ENCODE measurements at regions not wholly inside any gene's neighbourhood (a gene's known extent, or its start where the extent isn't known, plus 50 kb on each side); places are given as distances from the start of the nearest gene placed in this dataset.

GRCh38 chr4:189377569-189377968 is 563.1 kb upstream of the FRG1 start:
- H3K36me3 ChIP-seq (ENCODE audit: control insufficient read depth in 2 of 3, insufficient read depth in 3 of 3, low read length in 3 of 3) = no peaks in the 10 kb centered on the region
- H3K4me3 ChIP-seq (ENCODE audit: low read length in 3 of 3) = no peak overlapping the region
- intact Hi-C loops (cut with DNase I) = no loop called here

GRCh38 chr4:189385098-189385497 is 555.6 kb upstream of the FRG1 start:
- Histone ChIP-seq H3K9me3 (ENCODE audit: control insufficient read depth in 2 of 3, insufficient read depth in 1 of 3, low read length in 3 of 3) (no peaks in the 10 kb centered on the region), H3K36me3 (ENCODE audit: control insufficient read depth in 2 of 3, insufficient read depth in 3 of 3, low read length in 3 of 3) (no peaks in the 10 kb centered on the region), H3K4me3 (ENCODE audit: low read length in 3 of 3) (no peak overlapping the region), H3K9ac (ENCODE audit: low read length in 3 of 3) (no peak overlapping the region), H3K27me3 (ENCODE audit: control insufficient read depth, insufficient read depth, low read length) (no peaks in the 10 kb centered on the region), H3K27ac (ENCODE audit: low read depth in 2 of 2, low read length in 2 of 2) (no peak overlapping the region), H3K4me1 (ENCODE audit: control insufficient read depth in 2 of 3, insufficient read depth in 2 of 3, low read depth in 1 of 3, low read length in 3 of 3) (no peaks in the 10 kb centered on the region)
- DNase-seq (peak in 2 of 5 donors; percentile 25 to 36), FAIRE-seq (no peak)
- no peak for TF ChIP-seq CTCF (IDR thresholded peaks at IDR 0.05; ENCODE audit: borderline replicate concordance, extremely low read depth, insufficient read depth)
- intact Hi-C loops (cut with DNase I) = no loop called here

More at GRCh38 chr4:189377569-189377968, 563.1 kb upstream of the FRG1 start:
- TF ChIP-seq CTCF (IDR thresholded peaks at IDR 0.05; ENCODE audit: borderline replicate concordance, extremely low read depth, insufficient read depth) = no peak
- Histone ChIP-seq H3K9me3 (ENCODE audit: control insufficient read depth in 2 of 3, insufficient read depth in 1 of 3, low read length in 3 of 3) (peaks cover 0 to 6% (median 0%) of the 10 kb centered on the region in 3 donors), H3K27me3 (ENCODE audit: control insufficient read depth, insufficient read depth, low read length) (no peaks in the 10 kb centered on the region), H3K27ac (ENCODE audit: low read depth in 2 of 2, low read length in 2 of 2) (no peak overlapping the region), H3K9ac (ENCODE audit: low read length in 3 of 3) (no peak overlapping the region), H3K4me1 (ENCODE audit: control insufficient read depth in 2 of 3, insufficient read depth in 2 of 3, low read depth in 1 of 3, low read length in 3 of 3) (no peaks in the 10 kb centered on the region)
- no peak for DNase-seq
- no peak for FAIRE-seq

GRCh38 chr4:189385579-189385978 is 555.1 kb upstream of the FRG1 start:
- H3K4me3 ChIP-seq (ENCODE audit: low read length in 3 of 3) = no peak overlapping the region
- TF ChIP-seq CTCF (IDR thresholded peaks at IDR 0.05; ENCODE audit: borderline replicate concordance, extremely low read depth, insufficient read depth) = no peak
- H3K9ac ChIP-seq (ENCODE audit: low read length in 3 of 3) = no peak overlapping the region
- H3K36me3 ChIP-seq (ENCODE audit: control insufficient read depth in 2 of 3, insufficient read depth in 3 of 3, low read length in 3 of 3) = no peaks in the 10 kb centered on the region
- intact Hi-C loops (cut with DNase I) = no loop called here
- H3K27ac ChIP-seq (ENCODE audit: low read depth in 2 of 2, low read length in 2 of 2) = no peak overlapping the region
- H3K4me1 ChIP-seq (ENCODE audit: control insufficient read depth in 2 of 3, insufficient read depth in 2 of 3, low read depth in 1 of 3, low read length in 3 of 3) = no peaks in the 10 kb centered on the region
- DNase-seq (no peak), FAIRE-seq (no peak)
- no peaks in the 10 kb centered on the region for H3K27me3 ChIP-seq (ENCODE audit: control insufficient read depth, insufficient read depth, low read length)
- no peaks in the 10 kb centered on the region for H3K9me3 ChIP-seq (ENCODE audit: control insufficient read depth in 2 of 3, insufficient read depth in 1 of 3, low read length in 3 of 3)

- TF ChIP-seq CTCF (IDR thresholded peaks at IDR 0.05; ENCODE audit: borderline replicate concordance, extremely low read depth, insufficient read depth) = no peak
- DNase-seq (peak in 1 of 5 donors; percentile 51), FAIRE-seq (no peak)
- no peaks in the 10 kb centered on the region for H3K27me3 ChIP-seq (ENCODE audit: control insufficient read depth, insufficient read depth, low read length)
- no peak overlapping the region for H3K4me3 ChIP-seq (ENCODE audit: low read length in 3 of 3)
- H3K27ac ChIP-seq (ENCODE audit: low read depth in 2 of 2, low read length in 2 of 2) = no peak overlapping the region
- H3K9ac ChIP-seq (ENCODE audit: low read length in 3 of 3) = no peak overlapping the region
- no peaks in the 10 kb centered on the region for H3K36me3 ChIP-seq (ENCODE audit: control insufficient read depth in 2 of 3, insufficient read depth in 3 of 3, low read length in 3 of 3)
- no peaks in the 10 kb centered on the region for H3K4me1 ChIP-seq (ENCODE audit: control insufficient read depth in 2 of 3, insufficient read depth in 2 of 3, low read depth in 1 of 3, low read length in 3 of 3)
- intact Hi-C loops (cut with DNase I) = no loop called here
- no peaks in the 10 kb centered on the region for H3K9me3 ChIP-seq (ENCODE audit: control insufficient read depth in 2 of 3, insufficient read depth in 1 of 3, low read length in 3 of 3)
These were observed 544.2 kb upstream of the FRG1 start for GRCh38 chr4:189396435-189396834.
